ENCODE measurements at regions not wholly inside any gene's neighbourhood (a gene's known extent, or its start where the extent isn't known, plus 50 kb on each side); places are given as distances from the start of the nearest gene placed in this dataset.

- no peak for TF ChIP-seq EGR1 (IDR thresholded peaks at IDR 0.05)
- TF ChIP-seq CREB1 (IDR thresholded peaks at IDR 0.05; ENCODE audit: low read depth): no peak
- TF ChIP-seq ZBTB7A (IDR thresholded peaks at IDR 0.05; ENCODE audit: low read depth): no peak
- TF ChIP-seq MAX (IDR thresholded peaks at IDR 0.05): no peak
- no peak for TF ChIP-seq TEAD4 (IDR thresholded peaks at IDR 0.05)
These were observed 198.8 kb upstream of the KLF14 start for GRCh38 chr7:130932667-130933432.

- TF ChIP-seq FOXM1 (IDR thresholded peaks at IDR 0.05; ENCODE audit: borderline replicate concordance, low read depth): no peak
- TF ChIP-seq EGR1 (IDR thresholded peaks at IDR 0.05): no peak
- no peak for TF ChIP-seq CEBPB (IDR thresholded peaks at IDR 0.05)
- no peak for TF ChIP-seq RAD21 (IDR thresholded peaks at IDR 0.05; ENCODE audit: low read depth)
- no peak for TF ChIP-seq USF1 (IDR thresholded peaks at IDR 0.05)
- TF ChIP-seq NFIC (IDR thresholded peaks at IDR 0.05): no peak
- no peak for TF ChIP-seq TAF1 (IDR thresholded peaks at IDR 0.05; ENCODE audit: low read depth)
- no peak for TF ChIP-seq CREB1 (IDR thresholded peaks at IDR 0.05; ENCODE audit: low read depth)
- TF ChIP-seq EP300 (IDR thresholded peaks at IDR 0.05; ENCODE audit: borderline replicate concordance): no peak
- TF ChIP-seq MAX (IDR thresholded peaks at IDR 0.05): no peak
- TF ChIP-seq TEAD4 (IDR thresholded peaks at IDR 0.05): no peak
- no peak for TF ChIP-seq YY1 (IDR thresholded peaks at IDR 0.05; ENCODE audit: low read depth)
These were observed 199.9 kb upstream of the KLF14 start for GRCh38 chr7:130933919-130934318.

- no peak for TF ChIP-seq TCF12 (IDR thresholded peaks at IDR 0.05; ENCODE audit: low read depth)
- TF ChIP-seq NFIC (IDR thresholded peaks at IDR 0.05): no peak
- no peak for TF ChIP-seq FOXM1 (IDR thresholded peaks at IDR 0.05; ENCODE audit: borderline replicate concordance, low read depth)
- no peak for TF ChIP-seq YY1 (IDR thresholded peaks at IDR 0.05; ENCODE audit: low read depth)
- TF ChIP-seq CEBPB (IDR thresholded peaks at IDR 0.05): no peak
- TF ChIP-seq TAF1 (IDR thresholded peaks at IDR 0.05; ENCODE audit: low read depth): no peak
- TF ChIP-seq EP300 (IDR thresholded peaks at IDR 0.05; ENCODE audit: borderline replicate concordance): no peak
- TF ChIP-seq USF1 (IDR thresholded peaks at IDR 0.05): no peak
- TF ChIP-seq CREB1 (IDR thresholded peaks at IDR 0.05; ENCODE audit: low read depth): no peak
These were observed 201.7 kb upstream of the KLF14 start for GRCh38 chr7:130935564-130936157.

- TF ChIP-seq NFIC (IDR thresholded peaks at IDR 0.05) (no peak), FOXM1 (IDR thresholded peaks at IDR 0.05; ENCODE audit: borderline replicate concordance, low read depth) (no peak), TCF12 (IDR thresholded peaks at IDR 0.05; ENCODE audit: low read depth) (no peak), TEAD4 (IDR thresholded peaks at IDR 0.05) (no peak), CREB1 (IDR thresholded peaks at IDR 0.05; ENCODE audit: low read depth) (no peak), ZBTB7A (IDR thresholded peaks at IDR 0.05; ENCODE audit: low read depth) (no peak), CEBPB (IDR thresholded peaks at IDR 0.05) (no peak)
These were observed 202.4 kb upstream of the KLF14 start for GRCh38 chr7:130936202-130936931.

- TF ChIP-seq USF1 (IDR thresholded peaks at IDR 0.05) (no peak), CEBPB (IDR thresholded peaks at IDR 0.05) (no peak), TAF1 (IDR thresholded peaks at IDR 0.05; ENCODE audit: low read depth) (no peak), CREB1 (IDR thresholded peaks at IDR 0.05; ENCODE audit: low read depth) (no peak), EGR1 (IDR thresholded peaks at IDR 0.05) (no peak), ZBTB7A (IDR thresholded peaks at IDR 0.05; ENCODE audit: low read depth) (no peak), YY1 (IDR thresholded peaks at IDR 0.05; ENCODE audit: low read depth) (no peak), RAD21 (IDR thresholded peaks at IDR 0.05; ENCODE audit: low read depth) (no peak)
These were observed 203.0 kb upstream of the KLF14 start for GRCh38 chr7:130937016-130937415.

GRCh38 chr7:130937830-130938229 lies 203.8 kb upstream of the KLF14 start:
- no peak for TF ChIP-seq MAX (IDR thresholded peaks at IDR 0.05)
- TF ChIP-seq CEBPB (IDR thresholded peaks at IDR 0.05): no peak
- TF ChIP-seq REST (IDR thresholded peaks at IDR 0.05; ENCODE audit: low read depth): no peak
- TF ChIP-seq CREB1 (IDR thresholded peaks at IDR 0.05; ENCODE audit: low read depth): no peak
- TF ChIP-seq EP300 (IDR thresholded peaks at IDR 0.05; ENCODE audit: borderline replicate concordance): no peak
- TF ChIP-seq TAF1 (IDR thresholded peaks at IDR 0.05; ENCODE audit: low read depth): no peak
- TF ChIP-seq ZBTB7A (IDR thresholded peaks at IDR 0.05; ENCODE audit: low read depth): no peak
- TF ChIP-seq TEAD4 (IDR thresholded peaks at IDR 0.05): no peak

Data from Ishikawa (cell line).